Breast epithelium (tissue), 4 donors: ENCODE measurements at regions not wholly inside any gene's neighbourhood (a gene's known extent, or its start where the extent isn't known, plus 50 kb on each side); places are given as distances from the start of the nearest gene placed in this dataset.

ENCODE experiments used
- DNase-seq, 2 donors: peaks; one replicate each; pipeline ENCODE4 v3.0.0-alpha.2; 2019; ENCODE audit warnings: low spot score in 2 of 2
- H3K27ac ChIP-seq, 2 donors: fragments of 200-600 bp; sonication (generic) in 1 of 2; one replicate each; pipeline ENCODE4 v1.5.1; 2016 to 2019; ENCODE audit warnings: mild to moderate bottlenecking in 1 of 2
- H3K27me3 ChIP-seq, 2 donors: fragments of 200-600 bp; sonication (generic) in 1 of 2; one replicate each; pipeline versions ENCODE4 v1.5.1 to v1.6.0; 2017 to 2019; ENCODE audit warnings: control low read depth in 1 of 2, mild to moderate bottlenecking in 1 of 2
- H3K36me3 ChIP-seq: fragments of 200-600 bp; one replicate; pipeline ENCODE4 v1.5.1; 2019
- H3K4me1 ChIP-seq, 2 donors: fragments of 200-600 bp; sonication (generic); one replicate each; pipeline ENCODE4 v1.5.1; 2016 to 2019; ENCODE audit warnings: control low read depth in 1 of 2
- H3K4me3 ChIP-seq, 3 donors: fragments of 200-600 bp; sonication (generic); 1 replicate in 2 of 3; 2 replicates in 1 of 3; pipeline ENCODE4 v1.5.1; 2016 to 2019; ENCODE audit warnings: mild to moderate bottlenecking in 3 of 3, moderate library complexity in 2 of 3
- H3K9me3 ChIP-seq, 2 donors: fragments of 200-600 bp; sonication (generic) in 1 of 2; one replicate each; pipeline ENCODE4 v1.5.1; 2016 to 2019; ENCODE audit warnings: control low read depth in 1 of 2
- CTCF ChIP-seq, 3 donors: fragments of 450-650 bp; IDR thresholded peaks; one replicate each; pipeline ENCODE4 v1.5.1; 2016 to 2017; ENCODE audit warnings: antibody characterized with exemption in 3 of 3, mild to moderate bottlenecking in 3 of 3, moderate library complexity in 3 of 3
- POLR2A ChIP-seq: fragments of 450-650 bp; IDR thresholded peaks from one replicate; pipeline ENCODE4 v1.6.1; 2016; ENCODE audit warnings: antibody characterized with exemption, mild to moderate bottlenecking, moderate library complexity
- POLR2AphosphoS5 ChIP-seq, 3 donors: sonication (generic); formaldehyde crosslinking; IDR thresholded peaks; one replicate each; pipeline ENCODE4 v1.6.1; 2017; ENCODE audit warnings: antibody characterized with exemption in 3 of 3
- intact Hi-C: fragments of 100-400 bp; cut with DNase I; formaldehyde crosslinking; loops from one replicate; pipeline ENCODE4 v1.15.1; 2023; ENCODE audit warnings: low total_unique reads

GRCh38 chr5:84683594-84683993 is 298.9 kb upstream of the EDIL3 start:
- Histone ChIP-seq H3K27ac (no peak overlapping the region), H3K4me3 (no peak overlapping the region), H3K9me3 (no peaks in the 10 kb centered on the region), H3K4me1 (no peaks in the 10 kb centered on the region), H3K27me3 (no peaks in the 10 kb centered on the region), H3K36me3 (no peaks in the 10 kb centered on the region)
- intact Hi-C loops: no loop called here
- TF ChIP-seq POLR2A (no peak), CTCF (IDR thresholded peaks at IDR 0.05) (no peak), POLR2AphosphoS5 (IDR thresholded peaks at IDR 0.05) (no peak)
- DNase-seq: no peak

GRCh38 chr5:84682531-84682930 is 297.9 kb upstream of the EDIL3 start:
- Histone ChIP-seq H3K36me3 (no peaks in the 10 kb centered on the region), H3K4me1 (no peaks in the 10 kb centered on the region), H3K27me3 (no peaks in the 10 kb centered on the region), H3K9me3 (no peaks in the 10 kb centered on the region), H3K4me3 (no peak overlapping the region), H3K27ac (no peak overlapping the region)
- intact Hi-C loops: no loop called here
- no peak for TF ChIP-seq CTCF (IDR thresholded peaks at IDR 0.05)
- DNase-seq: no peak

GRCh38 chr5:84680908-84681307 is 296.2 kb upstream of the EDIL3 start:
- intact Hi-C loops: no loop called here
- Histone ChIP-seq H3K4me3 (no peak overlapping the region), H3K27me3 (no peaks in the 10 kb centered on the region), H3K27ac (no peak overlapping the region), H3K4me1 (no peaks in the 10 kb centered on the region), H3K9me3 (no peaks in the 10 kb centered on the region), H3K36me3 (no peaks in the 10 kb centered on the region)
- TF ChIP-seq POLR2AphosphoS5 (IDR thresholded peaks at IDR 0.05) (no peak), POLR2A (no peak), CTCF (IDR thresholded peaks at IDR 0.05) (no peak)
- no peak for DNase-seq

- no peak for DNase-seq
- no peaks in the 10 kb centered on the region for H3K27me3 ChIP-seq
- H3K36me3 ChIP-seq: no peaks in the 10 kb centered on the region
- no peak overlapping the region for H3K4me3 ChIP-seq
- no peaks in the 10 kb centered on the region for H3K4me1 ChIP-seq
- peaks cover 0 to 5% of the 10 kb centered on the region in 2 donors for H3K9me3 ChIP-seq
- no peak overlapping the region for H3K27ac ChIP-seq
- TF ChIP-seq CTCF (IDR thresholded peaks at IDR 0.05) (no peak), POLR2AphosphoS5 (IDR thresholded peaks at IDR 0.05) (no peak), POLR2A (no peak)
- intact Hi-C loops: no loop called here
Measured at GRCh38 chr5:84673785-84674184, 289.1 kb upstream of the EDIL3 start.

GRCh38 chr5:84667576-84667975 is 282.9 kb upstream of the EDIL3 start:
- H3K36me3 ChIP-seq: no peaks in the 10 kb centered on the region
- TF ChIP-seq POLR2A: no peak
- TF ChIP-seq CTCF (IDR thresholded peaks at IDR 0.05): no peak
- TF ChIP-seq POLR2AphosphoS5 (IDR thresholded peaks at IDR 0.05): no peak
- no peaks in the 10 kb centered on the region for H3K27me3 ChIP-seq
- no peaks in the 10 kb centered on the region for H3K4me1 ChIP-seq
- H3K27ac ChIP-seq: no peak overlapping the region
- no peak for DNase-seq
- intact Hi-C loops: no loop called here
- peaks cover 0 to 5% of the 10 kb centered on the region in 2 donors for H3K9me3 ChIP-seq
- H3K4me3 ChIP-seq: no peak overlapping the region
